GM12878 (cell line): ENCODE measurements at regions not wholly inside any gene's neighbourhood (a gene's known extent, or its start where the extent isn't known, plus 50 kb on each side); places are given as distances from the start of the nearest gene placed in this dataset.

Source experiments
- CTCF ChIP-seq, 3 experiments: IDR thresholded peaks in 2 of 3; conservative IDR thresholded peaks in 1 of 3; 2 replicates each; pipeline ENCODE4 v1.5.1; 2011; ENCODE audit warnings: low read depth in 3 of 3, low read length in 3 of 3, mild to moderate bottlenecking in 3 of 3, control low read depth in 2 of 3, moderate library complexity in 2 of 3, inconsistent platforms in 1 of 3, mixed read lengths in 1 of 3; ENCODE audit not compliant: control insufficient read depth in 2 of 3, insufficient read depth in 1 of 3; ENCODE audit errors: extremely low read depth in 1 of 3
- ETV6 ChIP-seq, 2 experiments: fragments of 450-650 bp in 1 of 2; IDR thresholded peaks in 1 of 2; conservative IDR thresholded peaks in 1 of 2; 2 replicates each; pipeline ENCODE4 v1.6.1; 2014; ENCODE audit warnings: antibody characterized with exemption in 1 of 2, borderline replicate concordance in 1 of 2, low read depth in 1 of 2, mild to moderate bottlenecking in 1 of 2, moderate library complexity in 1 of 2
- MTA3 ChIP-seq: IDR thresholded peaks from 2 replicates; pipeline ENCODE4 v1.6.1; 2012; ENCODE audit warnings: low read length, inconsistent platforms, borderline replicate concordance
- POLR2AphosphoS5 ChIP-seq: IDR thresholded peaks from 2 replicates; pipeline ENCODE4 v1.6.1; 2011; ENCODE audit warnings: mild to moderate bottlenecking, low read length, inconsistent platforms
- SMC3 ChIP-seq: IDR thresholded peaks from 2 replicates; pipeline ENCODE4 v1.6.1; 2011; ENCODE audit warnings: low read length, improper control_type of control experiment, borderline replicate concordance
- SRF ChIP-seq, 2 experiments: IDR thresholded peaks; 2 replicates each; pipeline ENCODE4 v1.6.1; 2011; ENCODE audit warnings: low read depth in 2 of 2, low read length in 2 of 2, mild to moderate bottlenecking in 1 of 2, moderate library complexity in 1 of 2
- TAF1 ChIP-seq: IDR thresholded peaks from 2 replicates; pipeline ENCODE4 v1.6.1; 2011; ENCODE audit warnings: mild to moderate bottlenecking, low read depth, low read length, borderline replicate concordance
- TCF7 ChIP-seq: IDR thresholded peaks from 2 replicates; pipeline ENCODE4 v1.6.1; 2014; ENCODE audit warnings: antibody characterized with exemption, borderline replicate concordance

DNA sequence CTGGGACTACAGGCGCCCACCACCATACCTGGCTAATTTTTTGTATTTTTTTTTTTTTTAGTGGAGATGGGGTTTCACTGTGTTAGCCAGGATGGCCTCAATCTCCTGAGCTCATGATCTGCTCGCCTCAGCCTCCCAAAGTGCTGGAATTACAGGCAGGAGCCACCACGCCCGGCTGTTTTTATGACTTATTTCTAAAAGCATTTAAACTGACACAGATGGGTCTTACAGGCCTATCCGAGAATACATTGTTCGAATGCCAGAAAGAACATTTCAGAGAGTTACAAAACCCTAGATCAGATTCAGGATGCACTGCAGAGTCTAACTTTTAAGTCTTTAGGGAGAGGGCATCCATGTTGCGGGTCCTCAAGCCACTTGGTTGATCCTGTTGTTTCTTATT lies 234.7 kb upstream of the MAF start:
- TF ChIP-seq SRF (IDR thresholded peaks at IDR 0.05; ENCODE audit: low read depth in 2 of 2, low read length in 2 of 2), result no peak
- TF ChIP-seq SMC3, result no peak
- TF ChIP-seq POLR2AphosphoS5, result no peak
- no peak for TF ChIP-seq CTCF (IDR thresholded peaks at IDR 0.05 in 2 of 3, conservative IDR thresholded peaks at IDR 0.05 in 1 of 3; ENCODE audit: control insufficient read depth in 2 of 3, extremely low read depth in 1 of 3, insufficient read depth in 1 of 3, low read depth in 3 of 3, low read length in 3 of 3)
- TF ChIP-seq TAF1, result no peak
- TF ChIP-seq MTA3, result no peak
- no peak for TF ChIP-seq TCF7
- no peak for TF ChIP-seq ETV6 (conservative IDR thresholded peaks at IDR 0.05 in 1 of 2, IDR thresholded peaks at IDR 0.05 in 1 of 2; ENCODE audit: borderline replicate concordance in 1 of 2, low read depth in 1 of 2)
